HCEC 1CT (cell line): ENCODE measurements at regions not wholly inside any gene's neighbourhood (a gene's known extent, or its start where the extent isn't known, plus 50 kb on each side); places are given as distances from the start of the nearest gene placed in this dataset.
"Not testable (repeated sequence)": the region's sequence is repeated elsewhere in the genome, so short reads cannot be mapped to it uniquely, and the experiment has no call there.

Experiments
- DNase-seq: peaks from one replicate; pipeline ENCODE4 v3.0.0-alpha.2; 2017

- DNase-seq = not testable (repeated sequence)
These were observed 268.9 kb downstream of the OSR1 start for GRCh38 chr2:19089476-19089875.

DNA sequence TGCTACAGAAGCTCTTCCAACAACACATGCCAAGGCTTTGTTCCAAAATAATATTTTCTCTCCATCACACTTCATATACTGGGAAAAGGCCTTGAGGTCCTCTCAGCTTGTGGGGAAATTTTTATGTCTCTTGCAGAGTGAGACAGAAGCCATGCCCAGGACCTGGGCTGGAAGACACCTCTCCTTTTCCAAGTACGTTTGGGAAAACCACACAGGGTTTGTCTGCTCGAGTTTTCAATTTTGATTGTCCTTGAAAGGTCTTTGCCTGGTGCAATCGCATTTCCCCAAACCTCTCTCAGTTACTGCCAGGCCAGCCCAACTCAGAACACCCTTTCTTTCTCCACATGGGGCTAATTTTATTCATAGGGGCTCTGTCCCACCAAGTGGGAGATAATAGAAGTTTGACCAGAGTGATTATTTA is 272.2 kb downstream of the OSR1 start:
- DNase-seq = no peak

- no peak for DNase-seq
These were observed 279.7 kb downstream of the OSR1 start for GRCh38 chr2:19078709-19079108.

DNA sequence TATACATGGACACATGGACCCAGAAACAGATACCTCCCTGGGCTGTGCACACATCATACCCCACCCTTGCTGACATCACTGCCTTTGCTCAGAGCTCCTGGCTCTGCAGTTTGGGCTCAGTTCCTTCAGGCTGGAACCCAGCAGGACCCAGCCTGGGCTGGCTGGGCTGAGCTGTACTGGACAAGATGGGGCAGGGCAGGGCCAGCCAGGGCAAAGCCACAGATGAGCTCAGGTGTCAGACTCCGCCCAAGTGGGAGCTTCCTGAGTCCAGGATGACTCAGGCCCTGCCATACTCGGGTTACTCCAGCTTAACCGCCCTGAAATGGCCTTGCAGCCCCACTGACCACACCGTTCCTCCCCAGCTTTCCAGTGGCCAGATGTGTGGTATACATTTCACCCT is 284.9 kb downstream of the OSR1 start:
- DNase-seq = peak; percentile 72

DNA sequence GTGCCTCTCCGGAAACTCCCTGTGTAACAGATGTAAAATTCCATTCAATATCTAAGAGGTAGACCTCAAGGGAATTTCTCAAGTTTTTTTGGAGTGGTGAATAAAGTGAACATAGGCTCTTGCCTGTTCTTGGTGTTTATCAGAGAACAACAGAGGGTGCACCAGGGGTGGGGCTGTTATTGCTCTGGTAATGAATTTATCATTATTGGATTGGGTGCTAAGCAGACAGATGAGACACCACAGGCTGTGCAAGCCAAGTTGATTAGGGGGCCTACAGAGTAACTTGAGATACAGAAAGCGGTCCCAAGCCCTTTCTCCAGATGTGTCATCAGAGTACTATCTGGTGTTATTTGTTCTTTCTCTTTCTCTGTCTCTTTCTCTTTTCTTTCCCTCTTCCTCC is 286.3 kb downstream of the OSR1 start:
- no peak for DNase-seq

GRCh38 chr2:19070886-19071285 is 287.5 kb downstream of the OSR1 start:
- DNase-seq = no peak

- no peak for DNase-seq
These were observed 290.2 kb downstream of the OSR1 start for GRCh38 chr2:19068206-19068605.

DNA sequence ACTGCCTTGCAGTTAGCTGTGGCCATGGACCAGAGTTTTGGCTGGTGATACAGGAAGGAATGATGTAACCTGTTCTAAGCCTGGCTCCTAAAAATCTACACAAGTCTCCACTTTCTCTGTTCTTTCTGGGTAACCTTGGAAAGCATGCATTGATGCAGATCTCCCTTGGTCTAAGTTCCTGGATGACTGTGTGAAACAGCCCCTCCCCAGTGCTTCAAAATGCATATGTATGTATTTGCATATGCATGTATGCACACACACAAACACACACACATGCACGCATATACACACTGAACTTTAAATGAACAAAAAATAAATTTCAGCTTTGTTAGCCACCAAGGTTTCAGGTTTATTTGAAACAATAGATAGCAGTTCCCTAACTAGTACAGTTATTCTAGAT is 296.1 kb downstream of the OSR1 start:
- no peak for DNase-seq

DNA sequence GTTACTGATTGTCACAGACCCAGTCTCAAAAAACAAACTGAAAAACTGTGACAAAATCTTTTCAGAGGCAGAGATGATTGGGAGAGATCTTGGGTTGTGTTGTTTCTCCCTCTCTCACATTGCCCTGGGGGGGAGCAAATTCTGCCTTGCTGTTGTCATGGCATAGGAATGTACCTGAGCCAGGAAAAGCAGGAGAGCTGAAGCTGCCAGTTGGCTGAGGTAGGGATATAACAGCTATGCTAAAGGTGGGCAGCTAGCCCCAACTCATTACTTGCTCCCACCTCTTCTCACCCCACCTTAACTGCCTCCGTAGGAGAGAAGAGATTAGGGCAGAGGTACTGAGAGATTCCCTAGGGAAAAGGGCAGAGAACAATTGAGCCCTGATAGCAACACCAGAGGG is 299.3 kb downstream of the OSR1 start:
- DNase-seq = no peak

DNA sequence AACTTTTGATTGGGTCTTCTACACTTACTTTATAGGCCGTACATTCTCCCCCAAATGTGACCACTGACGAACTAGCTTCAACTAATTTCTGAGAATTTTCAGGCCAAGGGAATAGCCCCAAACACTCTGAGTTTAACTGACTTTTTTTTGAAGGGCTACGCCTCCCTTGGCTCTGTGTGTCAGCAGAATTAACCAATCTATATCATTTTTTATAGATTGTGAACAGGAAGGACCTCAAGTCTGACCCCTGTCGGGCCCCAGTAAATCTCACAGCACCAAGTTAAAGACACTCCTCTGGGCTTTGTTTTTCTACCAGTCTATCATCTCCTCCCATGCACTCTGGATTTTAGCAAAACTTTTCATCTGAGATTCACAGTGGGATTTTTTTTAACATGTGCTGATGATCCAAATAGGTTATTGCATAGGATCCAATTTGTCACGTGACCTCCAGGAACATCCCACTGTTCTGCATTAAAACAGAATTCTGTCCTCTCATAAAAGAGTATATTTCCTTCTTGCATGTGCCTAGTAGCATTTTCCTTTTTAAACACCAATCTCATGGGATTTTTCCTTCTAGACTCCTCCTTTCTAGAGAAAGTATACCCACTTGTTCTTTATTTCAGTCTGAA is 307.1 kb downstream of the OSR1 start:
- no peak for DNase-seq

DNA sequence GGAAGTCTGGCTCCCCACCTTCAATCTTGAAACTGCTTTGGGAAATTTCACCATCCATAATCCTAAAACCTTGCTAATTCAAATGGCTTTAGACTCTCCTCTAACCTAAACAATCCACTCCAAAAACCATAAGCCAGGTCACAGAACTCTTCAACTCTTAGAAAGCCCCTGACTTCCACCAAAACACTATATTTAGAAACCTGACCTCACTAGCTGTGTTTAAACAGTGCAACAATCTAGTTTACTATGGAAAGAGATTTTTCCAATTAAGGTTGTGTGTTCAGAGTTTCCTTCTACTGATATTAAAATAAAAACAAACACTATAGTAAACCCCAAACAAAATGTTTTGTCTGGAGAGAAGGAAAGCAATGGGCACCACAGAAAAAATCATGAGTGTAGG is 308.1 kb downstream of the OSR1 start:
- DNase-seq = no peak

GRCh38 chr2:19048593-19049266 is 309.7 kb downstream of the OSR1 start:
- DNase-seq = no peak

GRCh38 chr2:19046986-19047780 is 311.2 kb downstream of the OSR1 start:
- peak; percentile 26 for DNase-seq

GRCh38 chr2:19045151-19045550 is 313.3 kb downstream of the OSR1 start:
- no peak for DNase-seq

GRCh38 chr2:19043893-19044292 is 314.5 kb downstream of the OSR1 start:
- no peak for DNase-seq

GRCh38 chr2:19041434-19042041 is 316.9 kb downstream of the OSR1 start:
- DNase-seq = no peak

- DNase-seq = peak; percentile 92
These were observed 320.1 kb downstream of the OSR1 start for GRCh38 chr2:19038071-19039015.

- no peak for DNase-seq
These were observed 322.3 kb downstream of the OSR1 start for GRCh38 chr2:19036091-19036490.

DNA sequence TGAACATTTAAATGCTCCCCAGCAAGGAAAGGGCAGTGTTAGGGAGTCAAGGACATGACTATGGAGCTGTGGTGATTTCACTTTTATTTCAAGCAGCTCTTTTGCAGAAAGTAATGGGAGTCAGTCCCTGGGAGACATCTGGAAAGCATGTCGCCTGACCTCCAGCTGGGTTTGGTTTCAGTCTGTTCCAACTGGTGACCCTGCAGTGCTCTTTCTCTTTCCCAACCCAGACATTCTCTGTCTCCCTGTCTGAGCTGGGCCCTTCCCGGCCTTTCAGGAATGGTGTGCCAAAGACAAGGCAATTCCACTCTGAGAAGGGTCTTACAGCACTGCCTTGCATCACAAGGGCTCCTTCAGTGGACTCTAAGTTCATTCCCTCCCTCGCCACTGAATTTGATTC is 323.2 kb downstream of the OSR1 start:
- DNase-seq = peak; percentile 57

GRCh38 chr2:19033240-19033639 is 325.2 kb downstream of the OSR1 start:
- no peak for DNase-seq

DNA sequence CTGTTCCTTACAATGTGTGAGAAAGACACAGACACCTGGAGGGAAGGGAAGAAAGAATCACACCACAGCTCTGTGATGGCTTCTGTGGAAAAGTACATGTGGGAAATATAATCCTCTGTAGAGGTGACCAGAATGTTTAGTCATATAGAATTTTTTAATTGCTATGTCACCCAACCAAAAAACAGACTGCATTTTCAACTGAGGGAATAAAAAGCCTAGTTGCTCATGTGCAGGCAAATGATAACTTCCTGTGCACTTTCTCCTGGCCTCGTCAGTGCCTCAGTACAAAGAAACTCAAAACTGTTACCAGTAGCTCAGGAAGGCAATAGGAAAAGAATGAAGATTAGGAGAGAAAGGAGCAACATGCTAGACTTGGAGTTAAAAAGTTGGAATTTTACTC is 326.8 kb downstream of the OSR1 start:
- DNase-seq = peak; percentile 55

GRCh38 chr2:19029655-19030054 is 328.8 kb downstream of the OSR1 start:
- no peak for DNase-seq
